ENCODE measurements at regions not wholly inside any gene's neighbourhood (a gene's known extent, or its start where the extent isn't known, plus 50 kb on each side); places are given as distances from the start of the nearest gene placed in this dataset.
"Not testable (repeated sequence)": the region's sequence is repeated elsewhere in the genome, so short reads cannot be mapped to it uniquely, and the experiment has no call there.

GRCh38 chr12:17284873-17285272 is 678.9 kb upstream of the LMO3 start:
- intact Hi-C loops (cut with DNase I) = no loop called here
- no peak for DNase-seq (ENCODE audit: low spot score)

DNA sequence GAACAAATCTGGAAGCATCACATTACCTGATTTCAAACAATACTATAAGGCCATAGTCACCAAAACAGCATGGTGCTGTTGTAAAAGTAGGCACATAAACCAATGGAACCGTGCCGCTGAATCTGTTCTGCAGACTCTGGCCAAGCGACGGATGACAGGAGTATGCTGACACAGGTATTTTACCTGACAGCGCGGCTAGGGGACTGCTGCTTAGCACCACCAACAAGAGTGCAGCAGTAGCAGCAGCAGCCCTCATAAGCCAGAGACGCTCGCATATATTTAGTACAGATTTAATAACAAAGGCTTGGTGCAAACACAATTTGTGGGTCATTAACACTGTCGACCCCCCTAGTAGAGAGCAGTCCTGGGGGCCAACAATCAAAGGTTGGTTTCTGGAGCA is 677.6 kb upstream of the LMO3 start:
- DNase-seq (ENCODE audit: low spot score) = peak; percentile 63

GRCh38 chr12:17282169-17282568 is 676.2 kb upstream of the LMO3 start:
- DNase-seq (ENCODE audit: low spot score); intact Hi-C loops (cut with DNase I): not testable (repeated sequence)

More for the DNA sequence above, 677.6 kb upstream of the LMO3 start:
- intact Hi-C loops (cut with DNase I) = no loop called here

DNA sequence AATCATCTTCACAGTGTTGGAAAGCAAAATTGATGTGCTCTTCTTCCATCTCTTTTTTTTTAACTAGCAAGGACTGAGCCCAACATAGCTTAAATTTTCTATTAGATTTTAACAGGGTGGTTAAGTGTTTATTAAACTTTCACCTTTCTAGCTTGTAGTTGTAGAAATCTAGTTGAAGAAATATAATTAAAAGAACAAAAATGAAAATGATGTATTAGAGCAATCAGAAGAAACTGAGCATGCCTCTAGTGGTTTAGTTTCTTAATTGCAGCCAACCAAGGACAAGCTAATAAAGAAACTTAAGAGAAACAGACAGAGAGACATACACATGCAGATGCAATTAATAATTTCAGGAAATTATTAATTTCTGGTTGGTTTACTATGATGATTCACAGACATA is 673.0 kb upstream of the LMO3 start:
- DNase-seq (ENCODE audit: low spot score) = no peak
- intact Hi-C loops (cut with DNase I) = no loop called here

- intact Hi-C loops (cut with DNase I) = no loop called here
- DNase-seq (ENCODE audit: low spot score) = no peak
Measured at GRCh38 chr12:17276196-17276595, 670.2 kb upstream of the LMO3 start.

- intact Hi-C loops (cut with DNase I) = no loop called here
- DNase-seq (ENCODE audit: low spot score) = no peak
Measured at GRCh38 chr12:17266856-17267255, 660.9 kb upstream of the LMO3 start.

DNA sequence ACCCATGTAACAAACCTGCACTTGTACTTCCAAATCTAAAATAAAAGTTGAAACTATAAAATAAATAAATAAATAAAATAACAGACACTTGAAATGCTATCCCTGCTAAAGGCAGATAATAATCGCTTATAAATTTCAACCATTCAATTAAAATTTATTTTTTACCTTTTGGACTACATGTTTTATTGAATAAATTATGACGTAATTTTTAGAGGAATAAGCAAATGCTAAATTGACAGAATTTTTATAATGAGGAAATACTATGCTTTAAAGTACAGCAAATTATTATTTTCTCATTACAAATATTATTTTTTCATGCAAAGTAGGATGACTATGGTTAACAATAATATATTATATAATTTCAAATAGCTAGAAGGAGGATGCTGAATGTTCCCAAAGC is 658.6 kb upstream of the LMO3 start:
- no peak for DNase-seq (ENCODE audit: low spot score)
- intact Hi-C loops (cut with DNase I) = no loop called here

DNA sequence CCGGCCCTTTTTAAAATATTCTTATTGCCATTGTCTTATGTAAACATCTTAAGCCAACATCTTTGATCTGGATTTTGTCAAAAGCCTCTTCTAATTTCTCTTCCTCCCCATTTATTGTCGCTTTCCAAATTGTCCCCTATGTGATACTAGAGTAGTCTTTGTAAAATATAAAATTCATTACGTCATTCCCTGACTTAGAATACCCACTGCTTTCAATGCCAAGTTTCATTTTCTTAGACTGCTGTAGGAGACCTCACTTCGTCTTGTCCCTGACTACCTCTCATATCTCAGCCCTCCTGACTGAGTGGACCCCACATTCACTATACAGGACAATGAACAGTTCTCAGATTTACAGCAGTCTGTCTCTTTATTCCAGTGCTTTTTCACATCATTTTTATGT is 633.9 kb upstream of the LMO3 start:
- no peak for DNase-seq (ENCODE audit: low spot score)
- intact Hi-C loops (cut with DNase I) = no loop called here

- no peak for DNase-seq (ENCODE audit: low spot score)
- intact Hi-C loops (cut with DNase I) = no loop called here
Measured at GRCh38 chr12:17235996-17236395, 630.0 kb upstream of the LMO3 start.

DNA sequence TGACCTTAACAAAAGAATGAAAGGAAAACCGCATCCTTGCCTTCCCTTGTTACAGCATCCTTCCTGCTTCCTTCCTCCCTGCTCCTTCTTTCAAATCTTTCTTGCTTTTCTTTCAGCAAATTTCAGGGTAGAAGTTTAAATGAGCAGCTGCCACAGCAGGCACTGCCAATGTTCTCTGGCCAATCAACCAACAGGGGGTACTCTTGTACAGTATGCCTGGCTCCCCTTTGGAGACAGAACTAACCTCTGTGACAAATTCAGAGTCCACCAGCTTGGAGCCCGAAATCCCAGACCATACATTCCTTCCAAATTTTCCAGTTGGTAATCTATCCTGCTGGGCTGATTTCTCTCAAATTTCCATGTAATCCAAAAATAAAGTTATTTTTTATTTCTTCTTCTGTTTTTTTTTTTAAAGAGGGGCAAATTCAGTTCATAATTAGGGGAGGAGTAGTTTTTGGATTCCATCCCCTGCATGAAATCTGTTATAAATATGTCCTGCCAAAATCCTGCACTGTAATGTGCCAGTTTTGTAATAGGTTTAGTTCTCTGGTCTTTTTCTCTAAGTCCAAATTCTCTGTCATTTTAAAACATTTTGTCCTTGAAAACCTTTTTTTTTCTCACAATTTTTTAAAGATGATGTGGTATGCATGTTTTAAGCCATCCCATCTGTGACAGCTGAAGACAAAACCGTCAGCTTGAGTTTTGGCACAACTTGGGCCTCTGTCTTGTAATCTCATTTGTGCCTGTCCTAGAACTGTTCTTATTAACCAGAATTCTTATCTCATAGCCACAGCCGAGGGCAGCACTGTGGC is 610.0 kb upstream of the LMO3 start:
- DNase-seq (ENCODE audit: low spot score) = no peak
- intact Hi-C loops (cut with DNase I) = loop anchor here in 1 of 2 donors (10.0 kb wide), 1 partner anchor 119 kb away; no protein-coding TSS in a partner anchor

DNA sequence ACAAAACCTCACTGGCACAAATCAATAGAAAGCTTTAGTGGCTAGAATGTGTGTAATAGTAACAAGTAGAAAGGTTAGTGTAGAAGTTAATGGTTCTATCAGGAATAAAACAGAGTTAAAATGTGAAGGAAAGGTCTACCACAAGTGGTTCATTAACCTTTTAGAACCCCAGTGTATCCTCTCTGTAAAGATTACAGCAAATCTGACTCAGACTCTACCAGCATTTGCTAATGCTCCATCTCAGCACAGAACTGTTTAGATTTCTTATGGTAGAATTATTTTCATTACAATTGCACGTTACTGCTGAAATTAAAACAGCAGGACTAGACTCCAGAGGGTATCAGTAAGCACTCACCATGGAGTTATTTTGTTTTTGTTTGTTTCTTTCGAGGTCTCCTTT is 609.0 kb upstream of the LMO3 start:
- DNase-seq (ENCODE audit: low spot score) = no peak
- intact Hi-C loops (cut with DNase I) = loop anchor here in 1 of 2 donors (10.0 kb wide), 1 partner anchor 120 kb away; no protein-coding TSS in a partner anchor

- intact Hi-C loops (cut with DNase I) = no loop called here
- no peak for DNase-seq (ENCODE audit: low spot score)
Measured at GRCh38 chr12:17206553-17206952, 600.6 kb upstream of the LMO3 start.

- intact Hi-C loops (cut with DNase I) = no loop called here
Measured at GRCh38 chr12:17204289-17205054, 598.5 kb upstream of the LMO3 start.

DNA sequence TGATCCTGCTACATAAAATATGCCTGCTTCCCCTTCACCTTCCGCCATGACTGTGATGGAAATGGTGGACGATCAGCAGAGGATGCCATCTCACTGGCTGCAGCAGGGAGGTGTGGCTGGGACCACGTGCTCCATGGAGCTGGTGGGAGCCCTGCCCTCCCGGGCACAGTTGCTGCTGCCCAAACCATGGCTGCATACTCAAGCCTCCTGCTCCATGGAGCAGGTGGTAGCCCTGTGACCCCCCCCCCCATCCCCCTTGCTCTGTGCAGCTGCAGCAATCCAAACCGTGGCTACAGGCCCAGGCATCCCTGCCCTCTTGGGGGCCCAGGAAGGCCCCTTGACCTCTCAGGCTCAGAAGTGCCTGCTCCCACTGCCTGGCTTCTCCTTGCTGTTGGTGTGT is 597.5 kb upstream of the LMO3 start:
- no peak for DNase-seq (ENCODE audit: low spot score)
- intact Hi-C loops (cut with DNase I) = no loop called here

More at GRCh38 chr12:17204289-17205054, 598.5 kb upstream of the LMO3 start:
- DNase-seq (ENCODE audit: low spot score) = no peak

DNA sequence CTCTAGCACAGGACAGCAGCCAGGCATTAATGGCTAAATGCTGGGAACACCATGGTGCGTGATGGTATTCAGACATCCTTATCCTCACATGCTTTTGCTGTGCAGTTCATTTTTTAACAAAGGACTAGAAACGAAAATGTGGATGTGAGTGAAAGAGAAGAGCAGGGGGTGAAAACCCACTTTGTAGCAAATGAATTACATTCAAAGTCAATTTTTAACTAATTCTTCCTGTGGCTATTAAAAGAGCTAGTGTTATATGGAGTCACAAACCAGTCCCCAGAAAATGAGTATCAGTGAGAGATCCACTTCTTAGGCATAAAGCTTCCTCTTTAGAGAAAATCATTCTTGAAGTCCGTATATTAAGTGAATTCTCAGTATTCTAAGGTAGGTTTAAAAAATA is 592.0 kb upstream of the LMO3 start:
- intact Hi-C loops (cut with DNase I) = no loop called here
- no peak for DNase-seq (ENCODE audit: low spot score)

- DNase-seq (ENCODE audit: low spot score) = no peak
- intact Hi-C loops (cut with DNase I) = no loop called here
Measured at GRCh38 chr12:17192721-17193120, 586.8 kb upstream of the LMO3 start.

- intact Hi-C loops (cut with DNase I) = no loop called here
- no peak for DNase-seq (ENCODE audit: low spot score)
Measured at GRCh38 chr12:17169726-17170471, 563.9 kb upstream of the LMO3 start.

- no peak for DNase-seq (ENCODE audit: low spot score)
- intact Hi-C loops (cut with DNase I) = no loop called here
Measured at GRCh38 chr12:17159506-17160300, 553.7 kb upstream of the LMO3 start.

DNA sequence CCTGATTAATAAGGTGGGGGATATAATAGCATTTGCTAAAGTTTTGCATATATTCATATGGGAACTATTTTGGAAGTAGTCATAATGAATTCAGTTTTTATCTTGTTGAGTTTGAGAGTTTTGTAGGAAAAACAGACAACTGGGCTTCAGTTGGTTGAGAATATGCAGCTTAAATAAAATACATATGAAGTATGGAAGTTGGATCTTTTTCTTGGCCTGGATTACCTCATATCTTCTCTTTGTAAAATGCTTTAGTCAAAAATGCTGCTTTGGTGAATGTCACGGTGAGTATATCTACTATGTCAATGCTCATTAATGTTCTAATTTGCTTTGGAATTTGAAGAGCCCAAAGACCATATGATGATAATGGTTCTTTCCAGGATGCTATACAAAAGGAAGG is 552.2 kb upstream of the LMO3 start:
- no peak for DNase-seq (ENCODE audit: low spot score)
- intact Hi-C loops (cut with DNase I) = no loop called here

All from posterior vena cava (tissue), 2 donors.